ENCODE measurements at regions not wholly inside any gene's neighbourhood (a gene's known extent, or its start where the extent isn't known, plus 50 kb on each side); places are given as distances from the start of the nearest gene placed in this dataset.
"Not testable (repeated sequence)": the region's sequence is repeated elsewhere in the genome, so short reads cannot be mapped to it uniquely, and the experiment has no call there.

DNA sequence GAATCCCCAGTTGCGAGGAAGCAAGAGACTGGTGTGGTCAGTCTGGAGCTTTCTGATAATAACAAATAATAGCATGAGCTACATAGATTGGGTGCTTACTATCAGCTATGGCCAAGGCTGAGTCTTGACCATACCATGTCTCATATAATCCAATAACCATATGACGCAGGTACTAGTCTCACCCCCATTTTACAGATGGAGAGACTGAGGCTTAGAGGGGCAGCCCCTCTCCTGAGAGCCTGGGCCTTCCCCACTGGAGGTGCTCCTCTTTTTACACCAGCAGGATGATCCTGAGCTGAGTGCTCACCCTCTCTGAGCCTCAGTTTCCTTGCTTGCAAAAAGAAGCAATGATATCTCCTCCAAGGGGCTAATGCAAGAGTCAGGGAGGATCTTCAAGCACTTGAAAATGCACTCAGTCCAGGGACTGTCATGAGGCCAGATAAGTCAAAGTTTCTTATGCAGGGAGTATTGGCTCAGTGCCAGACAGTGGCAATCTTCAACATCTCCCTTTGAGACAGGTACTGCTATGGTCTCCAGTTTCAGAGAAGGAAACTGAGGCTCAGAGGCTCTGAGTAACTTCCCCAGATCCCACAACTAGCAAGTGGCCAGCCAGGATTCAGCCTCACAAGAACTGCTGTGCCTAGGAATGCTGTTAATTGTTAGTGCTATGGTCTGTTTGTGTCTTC lies 149.7 kb downstream of the TFCP2L1 start:
- no peak for DNase-seq (ENCODE audit: low spot score)

- DNase-seq (ENCODE audit: low spot score): no peak
These were observed 148.7 kb downstream of the TFCP2L1 start for GRCh38 chr2:121136323-121136722.

GRCh38 chr2:121137571-121137970 lies 147.4 kb downstream of the TFCP2L1 start:
- DNase-seq (ENCODE audit: low spot score): no peak

DNA sequence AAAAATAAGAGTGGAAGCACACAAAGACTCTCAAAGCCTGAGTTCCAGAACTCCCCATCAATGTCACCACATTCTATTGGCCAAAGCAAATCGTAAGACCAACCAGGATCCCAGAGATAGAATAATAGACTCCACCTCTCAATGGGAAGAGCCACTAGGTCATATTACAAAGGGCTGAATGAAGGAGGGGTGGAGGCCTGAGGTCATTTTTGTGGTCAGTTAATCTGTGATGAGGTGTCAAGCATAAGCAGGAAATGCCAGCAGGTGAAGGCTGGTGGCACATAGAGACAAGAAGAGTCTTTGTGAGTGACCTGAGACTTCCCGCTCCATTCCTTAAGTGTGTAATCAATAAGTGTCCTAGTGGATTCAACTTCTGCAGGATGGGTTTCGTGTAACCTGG lies 144.3 kb downstream of the TFCP2L1 start:
- no peak for DNase-seq (ENCODE audit: low spot score)

DNA sequence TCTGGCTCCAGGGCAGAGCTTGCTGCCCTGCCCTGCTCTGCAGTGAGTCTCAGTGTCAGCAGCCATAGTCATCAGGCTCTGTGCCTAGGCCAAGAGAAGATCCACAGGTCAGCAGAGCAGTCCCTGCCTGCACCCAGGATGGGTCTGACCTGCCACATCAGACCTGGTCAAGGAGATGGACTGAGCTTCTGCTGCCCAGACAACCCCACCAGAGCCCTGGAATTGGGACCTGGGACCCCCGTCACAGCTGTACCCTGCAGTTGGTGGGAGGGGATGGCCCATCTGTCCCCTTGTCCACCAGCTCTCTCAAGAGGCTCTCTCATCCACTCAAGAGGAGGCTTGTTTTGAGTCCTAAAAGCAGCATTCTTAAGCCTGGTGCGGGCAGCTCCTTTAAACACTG lies 142.6 kb downstream of the TFCP2L1 start:
- no peak for DNase-seq (ENCODE audit: low spot score)

DNA sequence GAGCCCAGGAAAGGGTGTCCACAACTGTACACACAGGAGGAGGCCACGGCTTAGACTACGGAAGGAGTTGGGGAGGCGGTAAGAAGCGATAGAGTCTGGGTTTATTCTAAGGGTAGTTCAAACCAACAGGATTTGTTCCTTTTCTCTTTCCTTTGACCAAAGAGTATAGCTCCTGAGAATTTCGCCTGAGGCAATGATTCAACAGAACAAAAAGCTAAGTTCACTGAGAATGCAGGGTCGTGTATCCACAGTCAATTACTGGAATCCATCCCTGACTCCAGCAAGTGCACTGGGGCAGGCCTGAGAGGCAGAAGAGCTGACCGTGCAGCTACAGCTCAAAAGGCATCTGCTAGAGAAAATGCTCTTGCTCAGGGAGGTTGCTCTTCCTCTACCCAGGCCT lies 140.9 kb downstream of the TFCP2L1 start:
- no peak for DNase-seq (ENCODE audit: low spot score)

- no peak for DNase-seq (ENCODE audit: low spot score)
These were observed 138.4 kb downstream of the TFCP2L1 start for GRCh38 chr2:121146630-121147029.

DNA sequence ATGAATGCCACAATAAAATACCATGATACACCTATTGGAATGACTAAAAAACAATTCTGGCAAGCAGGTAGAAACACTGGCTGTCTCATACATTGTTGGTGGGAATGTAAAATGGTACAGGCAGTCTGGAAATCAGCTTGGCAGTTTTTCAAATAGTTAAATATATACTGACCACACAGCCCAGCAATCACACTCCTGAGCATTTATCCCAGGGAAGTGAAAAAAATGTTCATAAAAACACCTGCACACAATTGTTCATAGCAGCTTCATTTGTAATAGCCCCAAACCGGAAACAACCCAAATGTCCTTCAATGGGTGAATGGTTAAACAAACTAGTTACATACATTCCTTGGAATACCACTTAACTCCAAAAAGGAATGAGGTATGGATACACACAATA lies 137.2 kb downstream of the TFCP2L1 start:
- DNase-seq (ENCODE audit: low spot score): no peak

GRCh38 chr2:121148481-121148880 lies 136.5 kb downstream of the TFCP2L1 start:
- no peak for DNase-seq (ENCODE audit: low spot score)

- DNase-seq (ENCODE audit: low spot score): no peak
These were observed 135.6 kb downstream of the TFCP2L1 start for GRCh38 chr2:121149384-121149783.

GRCh38 chr2:121150126-121150525 lies 134.9 kb downstream of the TFCP2L1 start:
- no peak for DNase-seq (ENCODE audit: low spot score)

DNA sequence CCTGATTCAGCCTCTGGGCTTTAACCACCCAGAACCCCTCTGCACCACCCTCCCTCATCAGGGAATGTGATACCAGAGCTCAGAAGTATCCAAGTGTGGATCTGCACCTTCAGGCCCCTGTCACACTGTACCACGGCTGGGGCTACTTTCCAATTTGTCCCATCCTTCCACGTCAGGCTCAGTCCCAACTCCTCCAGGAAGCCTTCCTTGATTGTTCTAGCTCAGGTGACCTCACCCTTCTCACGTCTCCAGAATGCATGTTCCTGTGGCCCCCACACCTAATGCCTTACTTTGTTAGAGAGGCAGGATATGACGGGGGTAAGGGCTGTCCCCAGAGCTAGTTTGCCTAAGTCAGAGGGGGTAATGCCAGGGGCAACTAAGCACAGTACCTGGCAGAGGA lies 134.3 kb downstream of the TFCP2L1 start:
- no peak for DNase-seq (ENCODE audit: low spot score)

DNA sequence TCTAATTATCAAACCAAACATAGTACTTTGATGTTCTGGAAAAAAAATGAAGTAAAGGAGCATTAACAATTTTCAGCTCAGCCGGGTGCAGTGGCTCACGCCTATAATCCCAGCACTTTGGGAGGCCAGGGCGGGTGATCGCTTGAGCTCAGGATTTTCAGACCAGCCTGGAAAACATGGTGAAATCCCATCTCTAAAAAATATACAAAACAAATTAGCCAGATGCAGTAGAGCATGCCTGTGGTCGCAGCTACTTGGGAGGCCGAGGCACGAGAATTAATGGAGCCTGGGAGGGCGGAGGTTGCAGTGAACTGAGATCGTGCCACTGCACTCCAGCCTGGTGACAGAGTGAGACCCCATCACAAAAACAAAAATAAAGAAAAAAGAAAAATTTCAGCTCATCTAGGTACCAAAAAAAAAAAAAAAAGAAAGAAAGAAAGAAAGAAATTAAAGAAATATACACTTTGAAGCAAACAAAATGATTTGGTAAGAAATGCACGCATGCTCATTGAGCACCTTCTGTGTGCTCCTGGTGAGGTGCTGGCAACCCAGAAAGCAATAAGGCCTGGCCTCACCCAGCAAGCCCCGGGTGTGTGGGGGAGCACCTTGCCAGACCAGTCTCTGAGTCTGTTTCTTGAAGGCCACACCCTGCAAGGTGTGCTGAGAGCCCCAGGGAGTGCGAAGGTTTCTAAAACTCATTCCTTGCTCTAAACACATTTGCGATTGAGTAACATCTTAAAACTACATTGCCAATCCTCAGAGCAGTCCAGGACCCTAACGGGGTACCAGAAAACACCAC lies 133.5 kb downstream of the TFCP2L1 start:
- no peak for DNase-seq (ENCODE audit: low spot score)

GRCh38 chr2:121152861-121153260 lies 132.1 kb downstream of the TFCP2L1 start:
- DNase-seq (ENCODE audit: low spot score): no peak

DNA sequence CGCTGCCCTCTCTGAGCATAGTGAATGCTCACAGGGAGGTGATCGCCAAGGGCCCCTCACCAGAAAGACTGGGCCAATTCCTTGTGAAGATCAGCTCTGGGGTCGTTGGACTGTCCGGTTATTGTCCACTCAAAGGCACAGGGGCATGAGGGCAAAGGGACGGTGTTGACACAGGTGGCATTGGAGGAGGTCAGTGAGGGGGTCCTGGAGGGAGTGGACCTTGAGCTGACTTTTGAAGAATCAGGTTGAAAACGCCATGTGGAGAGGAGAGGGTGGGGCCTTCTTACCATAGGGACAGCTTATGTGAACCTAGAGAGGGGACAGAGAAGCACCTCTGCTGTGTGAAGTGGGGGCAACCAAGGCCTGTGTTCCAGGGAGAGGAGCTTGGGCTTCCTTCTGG lies 131.5 kb downstream of the TFCP2L1 start:
- DNase-seq (ENCODE audit: low spot score): no peak

- DNase-seq (ENCODE audit: low spot score): no peak
These were observed 129.4 kb downstream of the TFCP2L1 start for GRCh38 chr2:121155502-121156056.

- DNase-seq (ENCODE audit: low spot score): not testable (repeated sequence)
These were observed 127.5 kb downstream of the TFCP2L1 start for GRCh38 chr2:121157481-121157880.

DNA sequence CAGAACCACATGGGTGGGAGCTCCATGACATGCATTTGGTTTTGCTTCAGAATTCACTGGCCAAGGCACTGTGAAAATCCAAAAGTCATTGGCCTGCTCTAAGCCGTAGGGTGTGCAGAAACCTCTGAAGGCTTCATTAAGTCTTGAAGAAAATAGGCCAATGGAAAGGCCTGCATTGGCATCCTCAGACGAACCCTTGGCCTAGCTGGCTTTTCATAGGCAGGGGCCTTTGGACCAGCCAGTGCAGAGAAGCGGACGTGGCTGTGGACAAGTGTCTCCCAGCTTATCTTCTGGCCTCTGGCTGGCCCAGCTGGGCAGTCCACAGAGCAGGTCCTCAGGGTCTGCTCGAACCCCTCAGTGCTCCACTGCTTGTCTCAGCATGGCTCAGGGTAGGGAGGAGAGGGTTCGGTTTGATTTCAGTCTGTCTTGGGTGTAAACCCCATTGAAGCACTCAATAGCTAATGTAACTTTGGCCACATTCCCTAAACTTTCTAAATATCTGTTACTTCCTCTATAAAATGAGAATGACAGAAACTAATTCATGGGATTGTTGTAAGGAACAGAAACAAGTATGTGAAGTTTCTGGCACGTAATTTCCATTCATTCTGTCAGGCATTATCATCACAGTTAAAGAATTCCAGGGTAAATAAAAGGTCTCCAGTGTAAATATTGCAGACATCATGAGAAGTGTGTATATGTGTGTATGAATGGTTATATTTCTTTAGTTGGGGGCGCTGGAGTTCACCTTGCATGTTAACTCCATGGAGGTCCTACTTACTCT lies 125.5 kb downstream of the TFCP2L1 start:
- DNase-seq (ENCODE audit: low spot score): no peak

- DNase-seq (ENCODE audit: low spot score): no peak
These were observed 124.6 kb downstream of the TFCP2L1 start for GRCh38 chr2:121160366-121160765.

DNA sequence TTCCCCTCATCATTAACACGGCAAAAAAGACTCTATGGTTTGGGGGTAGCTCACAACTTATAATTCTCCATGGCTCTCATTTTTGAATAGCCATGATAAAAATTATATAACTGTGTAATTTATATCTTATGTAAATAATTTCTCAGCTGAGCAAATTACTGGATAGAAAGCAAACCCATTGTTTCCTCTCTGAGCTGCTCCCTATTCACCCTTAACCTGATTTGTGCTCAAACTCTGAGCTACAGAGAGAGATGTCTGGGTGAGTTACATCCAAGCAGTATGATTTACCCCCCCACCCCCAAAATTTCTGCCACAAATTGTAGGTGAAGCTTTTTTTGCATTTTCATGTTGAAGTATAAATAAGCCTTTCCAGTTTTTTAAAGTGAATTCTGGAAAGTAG lies 123.7 kb downstream of the TFCP2L1 start:
- DNase-seq (ENCODE audit: low spot score): no peak

- no peak for DNase-seq (ENCODE audit: low spot score)
These were observed 122.1 kb downstream of the TFCP2L1 start for GRCh38 chr2:121162893-121163292.

DNA sequence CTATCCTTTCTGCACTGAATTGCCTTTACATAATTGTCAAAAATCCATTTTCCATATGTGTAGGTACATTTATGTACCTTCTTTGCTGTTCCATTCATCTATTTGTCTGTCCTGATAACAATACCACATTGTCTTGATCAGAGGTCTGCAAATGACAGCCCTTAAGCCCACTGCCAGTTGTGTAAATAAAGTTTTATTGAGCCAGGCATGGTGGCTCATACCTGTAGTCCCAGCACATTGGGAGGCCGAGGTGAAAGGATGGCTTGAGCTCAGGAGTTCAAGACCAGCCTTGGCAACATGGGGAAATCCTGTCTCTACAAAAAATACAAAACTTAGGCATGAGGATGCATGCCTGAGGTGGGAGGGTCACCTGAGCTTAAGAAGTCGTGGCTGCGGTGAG lies 121.0 kb downstream of the TFCP2L1 start:
- DNase-seq (ENCODE audit: low spot score): no peak
